OCI-LY7 (cell line): ENCODE measurements at regions not wholly inside any gene's neighbourhood (a gene's known extent, or its start where the extent isn't known, plus 50 kb on each side); places are given as distances from the start of the nearest gene placed in this dataset.

ENCODE experiments used
- BruUV-seq: library from RNA; stranded (reverse); fragments of 400-500 nt; replicated peaks from 2 replicates; lab custom pipeline; 2021; lab: Mats Ljungman, UMichigan
- CTCF ChIA-PET: fragments of 300-600 bp; sonication (Branson Sonifier 250); formaldehyde crosslinking; loops from one replicate; lab custom pipeline; 2022; ENCODE audit warnings: antibody characterized with exemption; ENCODE audit not compliant: unreplicated experiment; lab: Charles Lee
- POLR2A ChIA-PET: fragments of 300-600 bp; sonication (Branson Sonifier 250); formaldehyde crosslinking; loops from one replicate; lab custom pipeline; 2022; ENCODE audit warnings: antibody characterized with exemption; lab: Charles Lee
- DNase-seq: peaks from one replicate; pipeline ENCODE4 v3.0.0-alpha.2; 2015; ENCODE audit warnings: low spot score
- H2AFZ ChIP-seq: fragments of 200-600 bp; sonication (generic), shearing (Covaris generic); 2 replicates; pipeline ENCODE4 v1.6.1; 2014; ENCODE audit warnings: mild to moderate bottlenecking, antibody characterized with exemption, low read length, moderate library complexity
- H3K27ac ChIP-seq: fragments of 200-600 bp; sonication (generic); 2 replicates; pipeline ENCODE4 v1.5.1; 2014; ENCODE audit warnings: mixed run types, low read depth, mild to moderate bottlenecking, moderate library complexity, low read length, inconsistent platforms; ENCODE audit not compliant: poor library complexity, severe bottlenecking
- H3K36me3 ChIP-seq: fragments of 200-600 bp; sonication (generic); 2 replicates; pipeline ENCODE4 v1.6.1; 2014; ENCODE audit warnings: mild to moderate bottlenecking, antibody characterized with exemption, low read length, moderate library complexity, mixed read lengths; ENCODE audit not compliant: insufficient read depth
- H3K4me1 ChIP-seq: fragments of 200-600 bp; sonication (generic); 2 replicates; pipeline ENCODE4 v1.5.1; 2014; ENCODE audit warnings: mild to moderate bottlenecking, low read length; ENCODE audit not compliant: insufficient read depth, poor library complexity, severe bottlenecking
- H3K4me2 ChIP-seq: fragments of 200-600 bp; sonication (generic); 2 replicates; pipeline ENCODE4 v1.6.1; 2014; ENCODE audit warnings: mild to moderate bottlenecking, low read length
- H3K4me3 ChIP-seq: fragments of 200-600 bp; sonication (generic); 2 replicates; pipeline ENCODE4 v1.5.1; 2014; ENCODE audit warnings: mild to moderate bottlenecking, low read depth, low read length; ENCODE audit not compliant: poor library complexity, severe bottlenecking
- H3K79me2 ChIP-seq: fragments of 200-600 bp; sonication (generic); 2 replicates; pipeline ENCODE4 v1.6.1; 2016; ENCODE audit warnings: low read depth, mild to moderate bottlenecking, low read length, moderate library complexity, mixed read lengths; ENCODE audit not compliant: insufficient read depth
- H3K9me2 ChIP-seq: fragments of 200-600 bp; sonication (generic); 2 replicates; pipeline ENCODE4 v1.6.1; 2016; ENCODE audit warnings: mild to moderate bottlenecking, low read length, mixed read lengths; ENCODE audit not compliant: insufficient read depth
- H3K9me3 ChIP-seq: fragments of 200-600 bp; sonication (generic); 2 replicates; pipeline ENCODE4 v1.6.1; 2014; ENCODE audit warnings: mild to moderate bottlenecking, mixed run types, low read length, mixed read lengths
- H4K20me1 ChIP-seq: fragments of 200-600 bp; sonication (generic); 2 replicates; pipeline ENCODE4 v1.6.1; 2014; ENCODE audit warnings: mild to moderate bottlenecking, antibody characterized with exemption, low read length, moderate library complexity, mixed read lengths; ENCODE audit not compliant: insufficient read depth
- CTCF ChIP-seq: fragments of 200-600 bp; sonication (generic); conservative IDR thresholded peaks from 2 replicates; pipeline ENCODE4 v1.5.1; 2014; ENCODE audit warnings: mild to moderate bottlenecking, antibody characterized with exemption, low read length, moderate library complexity, mixed read lengths
- EZH2phosphoT487 ChIP-seq: fragments of 200-600 bp; sonication (generic); IDR thresholded peaks from 2 replicates; pipeline ENCODE4 v1.6.1; 2018; ENCODE audit warnings: low read depth, borderline replicate concordance, mild to moderate bottlenecking, mixed run types, antibody characterized with exemption, low read length, moderate library complexity, mixed read lengths
- intact Hi-C: fragments of 100-400 bp; cut with micrococcal nuclease; formaldehyde crosslinking; loops from one replicate; pipeline ENCODE4 v1.10.0; 2022; ENCODE audit not compliant: unreplicated experiment

DNA sequence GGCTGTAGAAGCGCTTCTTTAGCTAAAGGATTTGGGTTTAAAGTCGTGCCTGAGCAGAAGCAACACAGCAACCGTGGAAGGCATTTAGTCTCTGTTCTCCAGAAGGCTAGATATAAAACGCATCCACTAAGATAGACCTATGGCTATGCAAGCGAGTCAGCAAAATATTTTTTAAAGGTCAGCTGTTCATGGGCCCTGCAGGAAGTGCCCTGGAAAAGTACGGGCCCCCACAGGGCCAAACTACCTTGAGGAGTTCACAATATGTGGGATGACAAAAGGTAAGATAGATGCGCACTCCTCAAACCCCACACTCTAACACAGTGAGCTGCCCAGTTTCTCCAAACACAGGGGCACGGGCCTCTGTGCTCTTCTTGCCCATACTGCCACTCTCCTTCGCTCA lies 261.6 kb downstream of the VPS13C start:
- no TSS peak for BruUV-seq
- H3K4me1 ChIP-seq, result no peaks in the 10 kb centered on the region
- no peak for DNase-seq
- CTCF ChIA-PET, result no interaction called here
- intact Hi-C loops, result no loop called here
- no peak overlapping the region for H2AFZ ChIP-seq
- no peaks in the 10 kb centered on the region for H3K79me2 ChIP-seq
- no peaks in the 10 kb centered on the region for H3K9me3 ChIP-seq
- no peak overlapping the region for H3K27ac ChIP-seq
- no peak overlapping the region for H3K4me2 ChIP-seq
- no peak overlapping the region for H3K4me3 ChIP-seq
- no peaks in the 10 kb centered on the region for H4K20me1 ChIP-seq
- no peaks in the 10 kb centered on the region for H3K36me3 ChIP-seq
- no peaks in the 10 kb centered on the region for H3K9me2 ChIP-seq
- POLR2A ChIA-PET, result no interaction called here
- no peak for TF ChIP-seq CTCF
- TF ChIP-seq EZH2phosphoT487, result no peak

- no peak overlapping the region for H3K4me2 ChIP-seq
- POLR2A ChIA-PET, result no interaction called here
Measured at GRCh38 chr15:61796056-61796455, 264.2 kb downstream of the VPS13C start.

GRCh38 chr15:61794881-61795280 lies 265.4 kb downstream of the VPS13C start:
- H3K4me1 ChIP-seq, result no peaks in the 10 kb centered on the region
- H4K20me1 ChIP-seq, result no peaks in the 10 kb centered on the region
- H3K4me2 ChIP-seq, result no peak overlapping the region
- ChIA-PET CTCF (no interaction called here), POLR2A (no interaction called here)
- no peaks in the 10 kb centered on the region for H3K9me2 ChIP-seq
- no peaks in the 10 kb centered on the region for H3K36me3 ChIP-seq
- no peak for DNase-seq
- no peak overlapping the region for H2AFZ ChIP-seq
- no peaks in the 10 kb centered on the region for H3K79me2 ChIP-seq
- intact Hi-C loops, result no loop called here
- no TSS peak for BruUV-seq
- TF ChIP-seq EZH2phosphoT487 (no peak), CTCF (no peak)
- no peaks in the 10 kb centered on the region for H3K9me3 ChIP-seq
- H3K27ac ChIP-seq, result no peak overlapping the region
- no peak overlapping the region for H3K4me3 ChIP-seq

More at GRCh38 chr15:61796056-61796455, 264.2 kb downstream of the VPS13C start:
- H2AFZ ChIP-seq, result no peak overlapping the region
- H3K4me1 ChIP-seq, result no peaks in the 10 kb centered on the region
- no peak overlapping the region for H3K27ac ChIP-seq
- H4K20me1 ChIP-seq, result no peaks in the 10 kb centered on the region
- no peak overlapping the region for H3K4me3 ChIP-seq
- no peaks in the 10 kb centered on the region for H3K9me2 ChIP-seq
- BruUV-seq, result no TSS peak
- CTCF ChIA-PET, result no interaction called here
- intact Hi-C loops, result no loop called here
- H3K9me3 ChIP-seq, result no peaks in the 10 kb centered on the region
- no peaks in the 10 kb centered on the region for H3K36me3 ChIP-seq
- DNase-seq, result no peak
- TF ChIP-seq EZH2phosphoT487 (no peak), CTCF (no peak)
- no peaks in the 10 kb centered on the region for H3K79me2 ChIP-seq
